NCI-H2081 treated with DMSO at 0.1 percent for 48 hours (cell line): ENCODE measurements at regions not wholly inside any gene's neighbourhood (a gene's known extent, or its start where the extent isn't known, plus 50 kb on each side); places are given as distances from the start of the nearest gene placed in this dataset.
"Not testable (repeated sequence)": the region's sequence is repeated elsewhere in the genome, so short reads cannot be mapped to it uniquely, and the experiment has no call there.

Source experiments
- DNase-seq: peaks from one replicate; lab custom pipeline; 2025; lab: John Stamatoyannopoulos, UW

- DNase-seq: no peak
Measured at GRCh38 chr16:48003206-48003907, 152.4 kb downstream of the ABCC12 start.

DNA sequence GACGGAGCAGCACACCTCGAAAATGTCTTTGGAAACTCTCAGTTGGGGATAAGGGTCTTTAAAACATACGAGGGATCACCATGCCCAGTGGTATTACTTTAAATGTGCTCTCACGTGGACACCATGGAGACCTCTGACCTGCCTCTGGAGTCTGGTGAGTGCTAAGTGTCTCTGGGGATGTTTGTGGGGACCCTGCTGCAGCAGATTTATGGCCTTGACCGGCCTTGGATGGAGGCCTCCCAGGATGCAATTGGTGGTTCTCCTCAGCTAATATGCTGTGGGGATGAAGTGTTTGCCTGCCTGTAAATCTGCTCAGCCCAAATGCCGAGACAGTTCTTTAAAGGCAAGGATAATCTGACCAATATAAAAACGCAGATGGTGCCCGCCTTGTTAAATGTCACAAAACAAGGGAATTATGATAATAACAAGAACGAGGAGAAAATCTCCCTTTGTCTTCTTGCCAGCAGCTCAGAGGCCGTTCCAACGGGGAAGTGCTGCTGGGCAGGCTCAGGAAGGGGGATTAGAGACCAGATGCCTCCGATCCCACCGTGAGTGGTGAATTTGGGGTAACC is 154.4 kb downstream of the ABCC12 start:
- no peak for DNase-seq

DNA sequence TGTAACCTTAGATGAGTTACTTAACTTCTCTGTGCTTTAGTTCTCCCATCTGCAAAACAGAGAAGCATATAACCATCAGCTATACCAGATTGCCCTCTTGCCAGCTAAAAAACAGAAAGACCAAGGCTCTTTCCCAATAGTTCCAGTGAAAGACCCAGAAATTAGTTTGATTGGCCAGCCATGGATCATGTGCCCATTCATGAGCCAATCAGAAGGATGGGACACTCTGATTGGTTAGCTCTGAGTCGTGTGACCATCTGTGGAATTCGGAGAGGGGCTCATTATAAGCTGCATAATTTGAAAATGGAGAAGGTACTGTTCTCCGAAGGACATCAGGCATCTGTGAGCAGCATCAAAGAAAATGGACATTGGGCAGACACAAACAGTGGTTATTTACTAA is 155.2 kb downstream of the ABCC12 start:
- DNase-seq: no peak

DNA sequence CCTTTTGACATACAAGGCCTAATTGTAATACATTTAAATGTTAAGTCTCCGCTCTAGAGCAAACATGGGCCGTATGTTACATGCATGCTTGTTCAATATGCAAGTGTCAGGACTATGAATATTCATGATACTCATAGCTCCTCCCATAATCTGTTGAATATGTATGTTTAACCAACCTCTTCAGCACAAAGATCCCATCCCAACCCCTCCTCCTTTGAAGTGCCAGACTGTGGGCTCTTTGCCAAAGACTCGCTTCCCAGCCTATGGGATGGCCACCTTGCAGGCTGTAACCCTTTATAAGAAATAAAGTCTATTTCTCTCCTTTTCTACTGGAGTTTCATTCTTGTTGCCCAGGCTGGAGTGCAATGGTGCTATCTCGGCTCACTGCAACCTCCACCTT is 156.2 kb downstream of the ABCC12 start:
- DNase-seq: no peak

DNA sequence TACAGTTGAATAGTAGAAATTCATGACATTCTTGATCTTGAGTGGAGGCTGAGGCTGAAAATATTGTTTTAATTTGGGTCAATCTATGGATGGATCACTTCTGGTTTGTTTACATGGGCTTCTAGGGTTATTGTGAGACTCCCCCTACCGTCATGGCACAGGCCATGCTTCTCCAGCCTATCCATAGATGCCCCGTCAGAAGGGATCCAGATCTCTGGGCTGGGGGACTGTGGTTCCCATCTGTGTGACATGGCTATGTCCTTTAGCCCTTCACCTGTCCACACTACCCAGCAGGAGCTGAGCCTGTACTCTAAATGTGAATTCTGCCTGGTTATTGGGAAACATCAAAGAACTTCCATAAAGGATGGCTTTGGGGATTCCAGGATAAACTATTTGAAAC is 160.4 kb downstream of the ABCC12 start:
- no peak for DNase-seq

DNA sequence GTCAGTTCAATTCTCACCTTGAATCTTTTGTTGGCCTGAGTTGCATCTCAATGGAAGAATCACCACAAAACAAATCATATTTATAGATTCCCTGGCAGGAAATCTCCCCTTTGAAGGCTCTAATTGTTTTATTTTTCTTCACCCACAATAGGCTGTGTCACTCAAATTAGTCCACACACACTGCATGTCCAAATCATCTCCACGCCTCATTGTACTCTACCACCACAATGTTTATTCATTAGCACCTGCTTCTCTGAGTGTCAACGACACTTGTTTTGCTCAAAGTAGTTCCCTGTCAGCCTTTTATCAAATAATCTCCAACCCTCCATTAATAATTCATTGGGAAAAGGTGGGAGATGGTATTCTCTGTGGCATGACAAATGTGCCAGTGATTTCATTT is 164.3 kb downstream of the ABCC12 start:
- DNase-seq: no peak

DNA sequence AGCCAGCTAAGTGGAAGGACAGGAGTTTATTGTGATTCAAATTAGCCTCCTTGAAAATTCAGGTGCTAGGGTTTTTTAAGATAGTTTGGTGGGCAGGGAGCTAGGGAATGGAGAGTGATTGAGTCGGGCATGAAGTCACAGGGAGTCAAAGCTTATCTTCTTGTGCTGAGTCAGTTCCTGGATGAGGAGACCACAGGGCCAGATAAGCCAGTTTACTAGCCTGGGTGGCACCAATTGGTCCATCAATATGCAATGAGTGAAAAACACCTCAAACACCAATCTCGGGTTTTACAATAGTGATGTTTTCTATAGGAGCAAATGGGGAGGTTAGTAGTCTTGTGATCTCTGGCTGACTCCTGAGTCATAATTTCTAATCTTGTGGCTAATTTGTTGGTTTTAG is 165.1 kb downstream of the ABCC12 start:
- DNase-seq: no peak

DNA sequence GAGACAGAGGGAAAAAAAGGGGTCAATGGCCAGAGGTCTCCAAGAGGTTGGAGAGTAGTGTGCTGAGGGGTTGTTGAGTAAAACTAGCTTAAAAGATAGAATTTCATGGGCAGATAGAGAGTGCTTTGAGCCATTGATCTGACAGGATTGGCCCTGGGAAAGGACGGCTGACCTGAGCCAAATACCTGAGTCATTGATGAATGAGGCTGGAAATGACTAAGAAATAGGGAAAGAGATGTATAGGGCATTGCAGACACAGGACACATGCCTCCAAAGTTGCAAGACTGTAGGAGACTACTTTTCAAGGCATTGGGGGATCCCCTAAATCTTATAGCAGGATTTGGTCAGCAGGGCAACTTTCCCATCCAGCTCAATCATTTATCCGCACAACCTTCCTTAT is 168.7 kb downstream of the ABCC12 start:
- no peak for DNase-seq

- no peak for DNase-seq
Measured at GRCh38 chr16:47986031-47986430, 169.8 kb downstream of the ABCC12 start.

GRCh38 chr16:47984669-47985068 is 171.1 kb downstream of the ABCC12 start:
- DNase-seq: no peak

DNA sequence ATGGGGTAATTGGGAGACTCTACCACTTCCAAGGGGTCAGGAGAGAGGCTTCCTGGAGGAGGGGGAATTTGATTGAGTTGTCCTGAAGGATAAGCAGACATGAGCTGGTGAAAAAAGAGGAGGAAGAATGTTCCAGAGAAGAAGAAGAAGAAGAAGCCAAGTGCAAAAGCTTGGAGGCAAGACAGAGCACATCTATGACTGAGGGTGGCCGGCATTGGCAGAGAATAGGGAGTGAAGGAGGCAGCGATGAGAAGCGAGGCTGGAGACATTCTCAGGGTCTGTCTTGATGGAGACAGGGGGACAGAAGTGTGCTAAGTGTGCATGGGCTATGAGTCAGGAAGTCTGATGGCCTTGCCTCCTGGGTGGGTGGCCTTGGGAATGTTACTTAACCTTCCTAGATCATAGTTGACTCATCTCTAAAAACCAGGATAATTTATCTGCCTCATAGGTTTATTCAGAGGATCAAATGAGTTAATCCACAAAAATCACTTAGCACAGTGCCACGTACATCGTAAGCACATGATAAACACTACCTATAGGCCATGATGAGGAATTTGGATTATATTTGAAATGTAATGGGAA is 171.7 kb downstream of the ABCC12 start:
- no peak for DNase-seq

- DNase-seq: no peak
Measured at GRCh38 chr16:47980212-47980611, 175.6 kb downstream of the ABCC12 start.

DNA sequence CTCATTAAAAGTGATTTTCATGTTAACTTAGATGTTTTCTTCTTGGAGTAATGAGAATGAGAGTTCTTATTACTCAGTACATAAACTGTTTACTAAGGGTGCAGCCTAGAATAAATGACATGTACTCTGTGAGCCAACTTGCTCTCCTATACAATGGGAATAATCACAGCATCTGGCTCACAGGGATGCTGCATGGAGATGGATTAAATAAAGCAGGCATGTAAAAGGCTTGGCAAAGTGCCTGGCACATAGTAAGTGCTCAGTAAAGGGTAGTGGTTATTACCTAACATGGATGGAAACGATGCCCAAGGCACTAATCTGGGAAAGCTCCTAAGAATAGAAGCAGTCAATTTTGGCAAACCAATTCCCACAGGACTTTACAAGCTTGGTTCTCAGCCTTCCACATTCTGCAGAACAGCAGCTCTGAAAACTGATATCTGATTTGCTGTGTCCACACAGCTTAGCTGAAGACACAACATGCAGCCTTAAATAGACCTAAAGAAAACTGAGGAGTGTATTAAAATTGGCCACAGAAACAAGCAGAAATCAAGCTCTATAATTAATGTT is 176.1 kb downstream of the ABCC12 start:
- DNase-seq: no peak

DNA sequence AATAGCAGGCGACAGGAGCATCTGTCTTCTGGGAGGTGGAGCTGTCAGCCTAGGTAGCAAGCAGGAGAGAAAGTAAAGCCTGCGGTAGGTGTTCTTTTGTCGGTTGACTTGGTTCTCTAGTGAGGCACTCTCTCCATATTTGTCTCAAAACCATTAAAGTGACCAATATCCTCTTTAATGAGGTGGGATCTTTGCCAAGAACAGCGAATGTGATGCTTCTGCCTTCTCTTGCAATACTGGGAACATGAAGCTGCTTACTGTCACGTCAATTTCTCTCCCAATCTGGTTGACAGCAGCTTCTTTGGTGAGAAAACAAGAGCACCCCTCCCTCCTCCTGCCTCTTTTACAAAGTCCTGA is 176.7 kb downstream of the ABCC12 start:
- no peak for DNase-seq

DNA sequence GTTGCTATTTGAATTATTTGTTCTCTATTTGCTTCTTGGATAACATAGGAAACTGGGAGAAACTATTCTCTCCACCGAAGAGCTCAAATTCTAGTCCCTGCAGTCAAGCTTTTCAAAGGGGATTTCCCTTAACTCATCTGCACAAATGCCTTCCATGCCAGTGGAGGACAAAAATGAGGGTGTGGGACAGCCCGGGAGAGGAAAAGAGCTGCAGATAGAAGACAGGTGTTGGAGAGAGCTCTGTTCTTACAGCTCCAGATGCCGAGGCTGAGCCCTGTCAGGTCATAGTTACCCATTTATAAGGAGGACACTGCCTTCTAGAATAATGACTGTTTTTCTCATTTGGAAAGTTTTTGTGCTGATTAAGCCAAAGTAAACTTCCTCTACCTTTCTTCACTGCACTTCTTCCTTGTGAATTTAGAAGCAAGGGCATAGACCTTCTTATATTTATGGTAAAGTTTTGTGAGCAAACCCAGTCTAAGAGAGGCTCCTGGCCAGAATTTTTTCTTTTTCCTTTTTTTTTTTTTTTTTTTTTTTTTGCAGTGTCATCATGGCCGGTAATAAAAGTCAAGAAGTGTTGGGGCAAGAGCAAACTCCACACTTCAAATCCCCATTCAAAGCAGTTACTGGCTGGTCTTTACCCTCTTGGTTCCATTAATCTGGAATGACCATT is 177.2 kb downstream of the ABCC12 start:
- DNase-seq: no peak

GRCh38 chr16:47977802-47978201 is 178.0 kb downstream of the ABCC12 start:
- DNase-seq: no peak

- no peak for DNase-seq
Measured at GRCh38 chr16:47976636-47977210, 179.1 kb downstream of the ABCC12 start.

DNA sequence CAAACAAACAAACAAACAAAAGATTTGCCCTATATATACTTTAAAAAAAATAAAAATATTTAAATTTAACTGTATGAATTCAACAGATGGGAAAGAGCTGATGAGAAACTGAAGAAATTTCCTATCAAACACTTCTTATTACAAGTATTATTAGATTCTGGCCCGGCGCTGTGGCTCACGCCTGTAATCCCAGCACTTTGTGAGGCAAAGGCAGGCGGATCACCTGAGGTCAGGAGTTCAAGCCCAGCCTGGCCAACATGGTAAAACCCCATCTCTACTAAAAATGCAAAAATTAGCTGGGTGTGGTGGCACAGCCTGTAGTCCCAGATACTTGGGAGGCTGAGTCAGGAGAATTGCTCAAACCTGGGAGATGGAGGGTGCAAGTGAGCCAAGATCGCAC is 180.8 kb downstream of the ABCC12 start:
- not testable (repeated sequence) for DNase-seq

DNA sequence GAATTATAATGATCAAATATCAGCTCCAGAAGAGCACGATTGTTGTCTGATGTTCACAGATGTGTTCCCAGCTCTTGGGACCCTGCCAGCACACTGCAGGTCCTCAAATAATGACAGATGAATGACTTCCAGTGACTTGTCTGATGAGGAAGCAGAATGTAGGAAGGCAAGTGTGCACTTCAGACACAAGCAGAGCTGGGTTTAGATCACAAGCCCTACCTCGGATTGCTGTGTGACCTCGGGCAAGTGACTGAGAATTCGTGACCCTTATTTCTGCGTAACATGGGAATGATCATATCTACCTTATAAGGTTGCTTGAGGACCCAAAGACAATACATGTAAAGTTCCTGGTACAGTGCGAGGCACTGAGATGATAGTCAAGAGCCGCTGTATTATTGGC is 182.2 kb downstream of the ABCC12 start:
- DNase-seq: no peak

GRCh38 chr16:47972246-47972985 is 183.4 kb downstream of the ABCC12 start:
- no peak for DNase-seq

GRCh38 chr16:47971225-47971624 is 184.6 kb downstream of the ABCC12 start:
- DNase-seq: no peak
